HEK293 (cell line): ENCODE measurements at regions not wholly inside any gene's neighbourhood (a gene's known extent, or its start where the extent isn't known, plus 50 kb on each side); places are given as distances from the start of the nearest gene placed in this dataset.

ENCODE experiments used
- HOXA7 ChIP-seq: sonication (generic); formaldehyde crosslinking; IDR thresholded peaks from 2 replicates; pipeline ENCODE4 v1.8.1; 2022; ENCODE audit warnings: missing genetic modification reagents, borderline replicate concordance
- SALL2 ChIP-seq: fragments of 450-650 bp; formaldehyde crosslinking; IDR thresholded peaks from 2 replicates; pipeline ENCODE4 v1.5.0; 2017; ENCODE audit warnings: missing biosample characterization, mild to moderate bottlenecking, missing genetic modification characterization, borderline replicate concordance
- ZNF169 ChIP-seq: fragments of 450-650 bp; formaldehyde crosslinking; IDR thresholded peaks from 2 replicates; pipeline ENCODE4 v1.5.1; 2016; ENCODE audit warnings: missing biosample characterization, missing genetic modification characterization
- ZNF202 ChIP-seq: fragments of 450-650 bp; formaldehyde crosslinking; IDR thresholded peaks from 2 replicates; pipeline ENCODE4 v1.5.1; 2016; ENCODE audit warnings: missing biosample characterization, missing genetic modification characterization, borderline replicate concordance
- ZNF335 ChIP-seq: fragments of 450-650 bp; formaldehyde crosslinking; conservative IDR thresholded peaks from 2 replicates; pipeline ENCODE4 v1.5.1; 2016; ENCODE audit warnings: missing biosample characterization, missing genetic modification characterization
- ZNF37A ChIP-seq: fragments of 450-650 bp; IDR thresholded peaks from 2 replicates; pipeline ENCODE4 v1.5.1; 2018; ENCODE audit warnings: missing biosample characterization, missing genetic modification characterization
- ZNF404 ChIP-seq: fragments of 450-650 bp; formaldehyde crosslinking; IDR thresholded peaks from 2 replicates; pipeline ENCODE4 v1.5.1; 2017; ENCODE audit warnings: missing biosample characterization, missing genetic modification characterization
- ZNF549 ChIP-seq: fragments of 450-650 bp; IDR thresholded peaks from 2 replicates; pipeline ENCODE4 v1.5.1; 2018; ENCODE audit warnings: missing biosample characterization, missing genetic modification characterization, mild to moderate bottlenecking, inconsistent platforms, moderate library complexity
- ZNF585B ChIP-seq: fragments of 450-650 bp; formaldehyde crosslinking; IDR thresholded peaks from 2 replicates; pipeline ENCODE4 v1.5.1; 2016; ENCODE audit warnings: missing biosample characterization, missing genetic modification characterization
- ZNF610 ChIP-seq: fragments of 450-650 bp; formaldehyde crosslinking; IDR thresholded peaks from 2 replicates; pipeline ENCODE4 v1.5.1; 2016; ENCODE audit warnings: missing biosample characterization, missing genetic modification characterization, borderline replicate concordance
- ZNF658 ChIP-seq: fragments of 450-650 bp; formaldehyde crosslinking; IDR thresholded peaks from 2 replicates; pipeline ENCODE4; 2016; ENCODE audit warnings: missing biosample characterization, missing genetic modification characterization
- ZNF768 ChIP-seq: fragments of 450-650 bp; formaldehyde crosslinking; IDR thresholded peaks from 2 replicates; pipeline ENCODE4 v1.5.1; 2018; ENCODE audit warnings: missing biosample characterization, mild to moderate bottlenecking, missing genetic modification characterization
- ZSCAN23 ChIP-seq: fragments of 450-650 bp; formaldehyde crosslinking; IDR thresholded peaks from 2 replicates; pipeline ENCODE4 v1.5.1; 2016; ENCODE audit warnings: missing biosample characterization, missing genetic modification characterization
- ZXDB ChIP-seq: fragments of 450-650 bp; formaldehyde crosslinking; IDR thresholded peaks from 2 replicates; pipeline ENCODE4 v1.5.1; 2016; ENCODE audit warnings: missing biosample characterization, missing genetic modification characterization
- TF ChIP-seq, protein P1 (sequence below): fragments of 450-650 bp; formaldehyde crosslinking; IDR thresholded peaks from 2 replicates; pipeline ENCODE4 v1.5.1; 2016; ENCODE audit warnings: missing biosample characterization, missing genetic modification characterization
- TF ChIP-seq, protein P2 (sequence below): fragments of 450-650 bp; formaldehyde crosslinking; conservative IDR thresholded peaks from 2 replicates; pipeline ENCODE4 v1.5.1; 2016; ENCODE audit warnings: low read depth, missing biosample characterization, missing genetic modification characterization
- TF ChIP-seq, protein P3 (sequence below): sonication (generic); formaldehyde crosslinking; IDR thresholded peaks from 2 replicates; pipeline ENCODE4 v1.8.1; 2022; ENCODE audit warnings: mild to moderate bottlenecking, moderate library complexity, missing genetic modification reagents
- TF ChIP-seq, protein P4 (sequence below): fragments of 450-650 bp; formaldehyde crosslinking; IDR thresholded peaks from 2 replicates; pipeline ENCODE4 v1.5.1; 2016; ENCODE audit warnings: missing biosample characterization, missing genetic modification characterization
- TF ChIP-seq, protein P5 (sequence below): fragments of 450-650 bp; formaldehyde crosslinking; IDR thresholded peaks from 2 replicates; pipeline ENCODE4 v1.5.1; 2016; ENCODE audit warnings: missing biosample characterization, missing genetic modification characterization
- TF ChIP-seq, protein P6 (sequence below): fragments of 450-650 bp; formaldehyde crosslinking; IDR thresholded peaks from 2 replicates; pipeline ENCODE4 v1.5.1; 2016; ENCODE audit warnings: missing biosample characterization, missing genetic modification characterization, low read depth
- TF ChIP-seq, protein P7 (sequence below): fragments of 450-650 bp; formaldehyde crosslinking; IDR thresholded peaks from 2 replicates; pipeline ENCODE4 v1.5.1; 2016; ENCODE audit warnings: missing biosample characterization, missing genetic modification characterization

DNA sequence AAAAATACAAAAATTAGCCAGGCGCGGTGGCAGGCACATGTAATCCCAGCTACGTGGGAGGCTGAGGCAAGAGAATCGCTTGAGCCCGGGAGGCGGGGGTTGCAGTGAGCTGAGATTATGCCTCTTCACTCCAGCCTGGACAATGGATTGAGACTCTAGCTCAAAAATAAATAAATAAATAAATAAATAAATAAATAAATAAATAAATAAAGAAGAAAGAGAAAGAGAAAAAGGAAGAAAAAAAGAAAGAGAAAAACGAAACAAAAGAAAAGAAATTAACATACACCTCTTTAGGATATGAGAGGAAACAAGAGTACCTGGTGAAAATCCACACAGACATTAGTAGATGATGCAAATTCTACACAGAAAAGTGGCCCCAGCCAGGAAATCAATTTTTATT is 713.7 kb upstream of the POT1 start (continued):
- TF ChIP-seq, protein P1, sequence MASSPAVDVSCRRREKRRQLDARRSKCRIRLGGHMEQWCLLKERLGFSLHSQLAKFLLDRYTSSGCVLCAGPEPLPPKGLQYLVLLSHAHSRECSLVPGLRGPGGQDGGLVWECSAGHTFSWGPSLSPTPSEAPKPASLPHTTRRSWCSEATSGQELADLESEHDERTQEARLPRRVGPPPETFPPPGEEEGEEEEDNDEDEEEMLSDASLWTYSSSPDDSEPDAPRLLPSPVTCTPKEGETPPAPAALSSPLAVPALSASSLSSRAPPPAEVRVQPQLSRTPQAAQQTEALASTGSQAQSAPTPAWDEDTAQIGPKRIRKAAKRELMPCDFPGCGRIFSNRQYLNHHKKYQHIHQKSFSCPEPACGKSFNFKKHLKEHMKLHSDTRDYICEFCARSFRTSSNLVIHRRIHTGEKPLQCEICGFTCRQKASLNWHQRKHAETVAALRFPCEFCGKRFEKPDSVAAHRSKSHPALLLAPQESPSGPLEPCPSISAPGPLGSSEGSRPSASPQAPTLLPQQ, result no peak
- TF ChIP-seq, protein P2, sequence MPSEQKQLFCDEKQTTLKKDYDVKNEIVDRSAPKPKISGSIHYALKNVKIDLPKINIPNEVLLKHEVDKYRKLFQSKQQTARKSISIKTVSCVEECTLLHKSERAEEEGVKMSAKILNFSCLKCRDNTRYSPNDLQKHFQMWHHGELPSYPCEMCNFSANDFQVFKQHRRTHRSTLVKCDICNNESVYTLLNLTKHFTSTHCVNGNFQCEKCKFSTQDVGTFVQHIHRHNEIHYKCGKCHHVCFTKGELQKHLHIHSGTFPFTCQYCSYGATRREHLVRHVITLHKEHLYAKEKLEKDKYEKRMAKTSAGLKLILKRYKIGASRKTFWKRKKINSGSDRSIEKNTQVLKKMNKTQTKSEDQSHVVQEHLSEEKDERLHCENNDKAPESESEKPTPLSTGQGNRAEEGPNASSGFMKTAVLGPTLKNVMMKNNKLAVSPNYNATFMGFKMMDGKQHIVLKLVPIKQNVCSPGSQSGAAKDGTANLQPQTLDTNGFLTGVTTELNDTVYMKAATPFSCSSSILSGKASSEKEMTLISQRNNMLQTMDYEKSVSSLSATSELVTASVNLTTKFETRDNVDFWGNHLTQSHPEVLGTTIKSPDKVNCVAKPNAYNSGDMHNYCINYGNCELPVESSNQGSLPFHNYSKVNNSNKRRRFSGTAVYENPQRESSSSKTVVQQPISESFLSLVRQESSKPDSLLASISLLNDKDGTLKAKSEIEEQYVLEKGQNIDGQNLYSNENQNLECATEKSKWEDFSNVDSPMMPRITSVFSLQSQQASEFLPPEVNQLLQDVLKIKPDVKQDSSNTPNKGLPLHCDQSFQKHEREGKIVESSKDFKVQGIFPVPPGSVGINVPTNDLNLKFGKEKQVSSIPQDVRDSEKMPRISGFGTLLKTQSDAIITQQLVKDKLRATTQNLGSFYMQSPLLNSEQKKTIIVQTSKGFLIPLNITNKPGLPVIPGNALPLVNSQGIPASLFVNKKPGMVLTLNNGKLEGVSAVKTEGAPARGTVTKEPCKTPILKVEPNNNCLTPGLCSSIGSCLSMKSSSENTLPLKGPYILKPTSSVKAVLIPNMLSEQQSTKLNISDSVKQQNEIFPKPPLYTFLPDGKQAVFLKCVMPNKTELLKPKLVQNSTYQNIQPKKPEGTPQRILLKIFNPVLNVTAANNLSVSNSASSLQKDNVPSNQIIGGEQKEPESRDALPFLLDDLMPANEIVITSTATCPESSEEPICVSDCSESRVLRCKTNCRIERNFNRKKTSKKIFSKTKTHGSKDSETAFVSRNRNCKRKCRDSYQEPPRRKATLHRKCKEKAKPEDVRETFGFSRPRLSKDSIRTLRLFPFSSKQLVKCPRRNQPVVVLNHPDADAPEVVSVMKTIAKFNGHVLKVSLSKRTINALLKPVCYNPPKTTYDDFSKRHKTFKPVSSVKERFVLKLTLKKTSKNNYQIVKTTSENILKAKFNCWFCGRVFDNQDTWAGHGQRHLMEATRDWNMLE (tag by site-specific recombination), result peak; percentile 82
- TF ChIP-seq SALL2 (tag by site-specific recombination) (no peak), ZNF658 (no peak), ZNF549 (tag by site-specific recombination) (no peak), ZNF169 (tag by site-specific recombination) (no peak), ZNF585B (no peak), ZNF610 (no peak), ZNF202 (peak; percentile 97), ZNF404 (0 out of 2 replicates have a peak, but pooled peaks have one; percentile 46), ZNF768 (no peak), HOXA7 (no peak), ZXDB (tag by site-specific recombination) (0 out of 2 replicates have a peak, but pooled peaks have one; percentile 34), ZSCAN23 (tag by site-specific recombination) (no peak), ZNF37A (tag by site-specific recombination) (no peak), ZNF335 (tag by site-specific recombination) (no peak)
- TF ChIP-seq, protein P3, sequence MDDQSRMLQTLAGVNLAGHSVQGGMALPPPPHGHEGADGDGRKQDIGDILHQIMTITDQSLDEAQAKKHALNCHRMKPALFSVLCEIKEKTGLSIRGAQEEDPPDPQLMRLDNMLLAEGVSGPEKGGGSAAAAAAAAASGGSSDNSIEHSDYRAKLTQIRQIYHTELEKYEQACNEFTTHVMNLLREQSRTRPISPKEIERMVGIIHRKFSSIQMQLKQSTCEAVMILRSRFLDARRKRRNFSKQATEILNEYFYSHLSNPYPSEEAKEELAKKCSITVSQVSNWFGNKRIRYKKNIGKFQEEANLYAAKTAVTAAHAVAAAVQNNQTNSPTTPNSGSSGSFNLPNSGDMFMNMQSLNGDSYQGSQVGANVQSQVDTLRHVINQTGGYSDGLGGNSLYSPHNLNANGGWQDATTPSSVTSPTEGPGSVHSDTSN (CRISPR knock-in tag), result no peak
- TF ChIP-seq, protein P4, sequence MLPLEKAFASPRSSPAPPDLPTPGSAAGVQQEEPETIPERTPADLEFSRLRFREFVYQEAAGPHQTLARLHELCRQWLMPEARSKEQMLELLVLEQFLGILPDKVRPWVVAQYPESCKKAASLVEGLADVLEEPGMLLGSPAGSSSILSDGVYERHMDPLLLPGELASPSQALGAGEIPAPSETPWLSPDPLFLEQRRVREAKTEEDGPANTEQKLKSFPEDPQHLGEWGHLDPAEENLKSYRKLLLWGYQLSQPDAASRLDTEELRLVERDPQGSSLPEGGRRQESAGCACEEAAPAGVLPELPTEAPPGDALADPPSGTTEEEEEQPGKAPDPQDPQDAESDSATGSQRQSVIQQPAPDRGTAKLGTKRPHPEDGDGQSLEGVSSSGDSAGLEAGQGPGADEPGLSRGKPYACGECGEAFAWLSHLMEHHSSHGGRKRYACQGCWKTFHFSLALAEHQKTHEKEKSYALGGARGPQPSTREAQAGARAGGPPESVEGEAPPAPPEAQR (tag by site-specific recombination), result no peak
- TF ChIP-seq, protein P5, sequence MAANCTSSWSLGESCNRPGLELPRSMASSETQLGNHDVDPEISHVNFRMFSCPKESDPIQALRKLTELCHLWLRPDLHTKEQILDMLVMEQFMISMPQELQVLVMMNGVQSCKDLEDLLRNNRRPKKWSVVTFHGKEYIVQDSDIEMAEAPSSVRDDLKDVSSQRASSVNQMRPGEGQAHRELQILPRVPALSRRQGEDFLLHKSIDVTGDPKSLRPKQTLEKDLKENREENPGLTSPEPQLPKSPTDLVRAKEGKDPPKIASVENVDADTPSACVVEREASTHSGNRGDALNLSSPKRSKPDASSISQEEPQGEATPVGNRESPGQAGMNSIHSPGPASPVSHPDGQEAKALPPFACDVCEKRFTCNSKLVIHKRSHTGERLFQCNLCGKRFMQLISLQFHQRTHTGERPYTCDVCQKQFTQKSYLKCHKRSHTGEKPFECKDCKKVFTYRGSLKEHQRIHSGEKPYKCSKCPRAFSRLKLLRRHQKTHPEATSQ, result no peak
- TF ChIP-seq, protein P6, sequence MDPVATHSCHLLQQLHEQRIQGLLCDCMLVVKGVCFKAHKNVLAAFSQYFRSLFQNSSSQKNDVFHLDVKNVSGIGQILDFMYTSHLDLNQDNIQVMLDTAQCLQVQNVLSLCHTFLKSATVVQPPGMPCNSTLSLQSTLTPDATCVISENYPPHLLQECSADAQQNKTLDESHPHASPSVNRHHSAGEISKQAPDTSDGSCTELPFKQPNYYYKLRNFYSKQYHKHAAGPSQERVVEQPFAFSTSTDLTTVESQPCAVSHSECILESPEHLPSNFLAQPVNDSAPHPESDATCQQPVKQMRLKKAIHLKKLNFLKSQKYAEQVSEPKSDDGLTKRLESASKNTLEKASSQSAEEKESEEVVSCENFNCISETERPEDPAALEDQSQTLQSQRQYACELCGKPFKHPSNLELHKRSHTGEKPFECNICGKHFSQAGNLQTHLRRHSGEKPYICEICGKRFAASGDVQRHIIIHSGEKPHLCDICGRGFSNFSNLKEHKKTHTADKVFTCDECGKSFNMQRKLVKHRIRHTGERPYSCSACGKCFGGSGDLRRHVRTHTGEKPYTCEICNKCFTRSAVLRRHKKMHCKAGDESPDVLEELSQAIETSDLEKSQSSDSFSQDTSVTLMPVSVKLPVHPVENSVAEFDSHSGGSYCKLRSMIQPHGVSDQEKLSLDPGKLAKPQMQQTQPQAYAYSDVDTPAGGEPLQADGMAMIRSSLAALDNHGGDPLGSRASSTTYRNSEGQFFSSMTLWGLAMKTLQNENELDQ (tag by site-specific recombination), result no peak
- TF ChIP-seq, protein P7, sequence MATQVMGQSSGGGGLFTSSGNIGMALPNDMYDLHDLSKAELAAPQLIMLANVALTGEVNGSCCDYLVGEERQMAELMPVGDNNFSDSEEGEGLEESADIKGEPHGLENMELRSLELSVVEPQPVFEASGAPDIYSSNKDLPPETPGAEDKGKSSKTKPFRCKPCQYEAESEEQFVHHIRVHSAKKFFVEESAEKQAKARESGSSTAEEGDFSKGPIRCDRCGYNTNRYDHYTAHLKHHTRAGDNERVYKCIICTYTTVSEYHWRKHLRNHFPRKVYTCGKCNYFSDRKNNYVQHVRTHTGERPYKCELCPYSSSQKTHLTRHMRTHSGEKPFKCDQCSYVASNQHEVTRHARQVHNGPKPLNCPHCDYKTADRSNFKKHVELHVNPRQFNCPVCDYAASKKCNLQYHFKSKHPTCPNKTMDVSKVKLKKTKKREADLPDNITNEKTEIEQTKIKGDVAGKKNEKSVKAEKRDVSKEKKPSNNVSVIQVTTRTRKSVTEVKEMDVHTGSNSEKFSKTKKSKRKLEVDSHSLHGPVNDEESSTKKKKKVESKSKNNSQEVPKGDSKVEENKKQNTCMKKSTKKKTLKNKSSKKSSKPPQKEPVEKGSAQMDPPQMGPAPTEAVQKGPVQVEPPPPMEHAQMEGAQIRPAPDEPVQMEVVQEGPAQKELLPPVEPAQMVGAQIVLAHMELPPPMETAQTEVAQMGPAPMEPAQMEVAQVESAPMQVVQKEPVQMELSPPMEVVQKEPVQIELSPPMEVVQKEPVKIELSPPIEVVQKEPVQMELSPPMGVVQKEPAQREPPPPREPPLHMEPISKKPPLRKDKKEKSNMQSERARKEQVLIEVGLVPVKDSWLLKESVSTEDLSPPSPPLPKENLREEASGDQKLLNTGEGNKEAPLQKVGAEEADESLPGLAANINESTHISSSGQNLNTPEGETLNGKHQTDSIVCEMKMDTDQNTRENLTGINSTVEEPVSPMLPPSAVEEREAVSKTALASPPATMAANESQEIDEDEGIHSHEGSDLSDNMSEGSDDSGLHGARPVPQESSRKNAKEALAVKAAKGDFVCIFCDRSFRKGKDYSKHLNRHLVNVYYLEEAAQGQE (tag by site-specific recombination), result peak; percentile 66; the same call in 1 of the 2 replicates
